AG10803 (cell line): ENCODE measurements at regions not wholly inside any gene's neighbourhood (a gene's known extent, or its start where the extent isn't known, plus 50 kb on each side); places are given as distances from the start of the nearest gene placed in this dataset.

ENCODE experiments used
- DNase-seq: peaks from one replicate; pipeline ENCODE4 v3.0.0; 2010; ENCODE audit warnings: low read depth
- H3K4me3 ChIP-seq: 2 replicates; pipeline ENCODE4 v1.5.1; 2011; ENCODE audit warnings: mild to moderate bottlenecking, low read length, control low read depth
- CTCF ChIP-seq: conservative IDR thresholded peaks from 2 replicates; pipeline ENCODE4 v1.5.1; 2011; ENCODE audit warnings: mild to moderate bottlenecking, low read length, control low read depth, inconsistent platforms

GRCh38 chr17:69876757-69877156, 198.3 kb upstream of the KCNJ16 start:
- TF ChIP-seq CTCF, result no peak
- no peak for DNase-seq

GRCh38 chr17:69878661-69879060, 196.4 kb upstream of the KCNJ16 start:
- H3K4me3 ChIP-seq, result no peak overlapping the region
- no peak for TF ChIP-seq CTCF
- DNase-seq, result peak; percentile 32

More at GRCh38 chr17:69876757-69877156, 198.3 kb upstream of the KCNJ16 start:
- H3K4me3 ChIP-seq, result no peak overlapping the region

GRCh38 chr17:69879576-69879975, 195.4 kb upstream of the KCNJ16 start:
- no peak for TF ChIP-seq CTCF
- no peak for DNase-seq
- H3K4me3 ChIP-seq, result no peak overlapping the region

GRCh38 chr17:69880591-69881112, 194.4 kb upstream of the KCNJ16 start:
- DNase-seq, result no peak
- TF ChIP-seq CTCF, result no peak
- H3K4me3 ChIP-seq, result no peak overlapping the region

GRCh38 chr17:69882281-69882680, 192.7 kb upstream of the KCNJ16 start:
- TF ChIP-seq CTCF, result no peak
- no peak for DNase-seq
- no peak overlapping the region for H3K4me3 ChIP-seq

GRCh38 chr17:69883120-69883519, 191.9 kb upstream of the KCNJ16 start:
- DNase-seq, result no peak
- no peak for TF ChIP-seq CTCF

GRCh38 chr17:69884356-69884755, 190.7 kb upstream of the KCNJ16 start:
- DNase-seq, result no peak
- no peak overlapping the region for H3K4me3 ChIP-seq
- TF ChIP-seq CTCF, result no peak

More at GRCh38 chr17:69883120-69883519, 191.9 kb upstream of the KCNJ16 start:
- H3K4me3 ChIP-seq, result no peak overlapping the region
